ENCODE measurements at regions not wholly inside any gene's neighbourhood (a gene's known extent, or its start where the extent isn't known, plus 50 kb on each side); places are given as distances from the start of the nearest gene placed in this dataset.

GRCh38 chr4:32562010-32562409 is 1841.8 kb downstream of the PCDH7 start:
- DNase-seq = no peak
- intact Hi-C loops (cut with DNase I, micrococcal nuclease) = no loop called here
- H3K27ac Mint-ChIP-seq = no peak overlapping the region
- H3K4me3 Mint-ChIP-seq = no peak overlapping the region
- no peak for ATAC-seq
- CTCF ChIA-PET = no interaction called here
- no peaks in the 10 kb centered on the region for H3K36me3 Mint-ChIP-seq (ENCODE audit: low read depth)
- no peaks in the 10 kb centered on the region for H3K27me3 Mint-ChIP-seq
- H3K9me3 Mint-ChIP-seq (ENCODE audit: low read depth) = peaks cover 5% of the 10 kb centered on the region
- POLR2A ChIA-PET = no interaction called here
- H3K4me1 Mint-ChIP-seq = no peaks in the 10 kb centered on the region

- no peaks in the 10 kb centered on the region for H3K36me3 Mint-ChIP-seq (ENCODE audit: low read depth)
- peaks cover 6% of the 10 kb centered on the region for H3K9me3 Mint-ChIP-seq (ENCODE audit: low read depth)
- no peaks in the 10 kb centered on the region for H3K4me1 Mint-ChIP-seq
- no peaks in the 10 kb centered on the region for H3K27me3 Mint-ChIP-seq
- H3K4me3 Mint-ChIP-seq = no peak overlapping the region
- no peak for ATAC-seq
- no peak for DNase-seq
- CTCF ChIA-PET = no interaction called here
- intact Hi-C loops (cut with DNase I, micrococcal nuclease) = no loop called here
- POLR2A ChIA-PET = no interaction called here
- H3K27ac Mint-ChIP-seq = no peak overlapping the region
These were observed 1844.5 kb downstream of the PCDH7 start for GRCh38 chr4:32564626-32565025.

GRCh38 chr4:32569861-32570260 is 1849.7 kb downstream of the PCDH7 start:
- intact Hi-C loops (cut with DNase I, micrococcal nuclease) = no loop called here
- POLR2A ChIA-PET = no interaction called here
- no peak for DNase-seq
- CTCF ChIA-PET = no interaction called here
- H3K27ac Mint-ChIP-seq = no peak overlapping the region
- no peaks in the 10 kb centered on the region for H3K27me3 Mint-ChIP-seq
- H3K4me3 Mint-ChIP-seq = no peak overlapping the region
- peaks cover 9% of the 10 kb centered on the region for H3K9me3 Mint-ChIP-seq (ENCODE audit: low read depth)
- no peak for ATAC-seq
- H3K4me1 Mint-ChIP-seq = no peaks in the 10 kb centered on the region
- no peaks in the 10 kb centered on the region for H3K36me3 Mint-ChIP-seq (ENCODE audit: low read depth)

- Mint-ChIP-seq H3K27me3 (no peaks in the 10 kb centered on the region), H3K4me1 (no peaks in the 10 kb centered on the region), H3K4me3 (no peak overlapping the region), H3K36me3 (ENCODE audit: low read depth) (no peaks in the 10 kb centered on the region), H3K27ac (no peak overlapping the region), H3K9me3 (ENCODE audit: low read depth) (peaks cover 9% of the 10 kb centered on the region)
- ChIA-PET CTCF (no interaction called here), POLR2A (no interaction called here)
- DNase-seq = no peak
- ATAC-seq = no peak
- intact Hi-C loops (cut with DNase I, micrococcal nuclease) = no loop called here
These were observed 1852.2 kb downstream of the PCDH7 start for GRCh38 chr4:32572366-32572765.

GRCh38 chr4:32574803-32575202 is 1854.6 kb downstream of the PCDH7 start:
- Mint-ChIP-seq H3K9me3 (ENCODE audit: low read depth) (peaks cover 10% of the 10 kb centered on the region), H3K27me3 (no peaks in the 10 kb centered on the region), H3K4me1 (no peaks in the 10 kb centered on the region), H3K4me3 (no peak overlapping the region), H3K36me3 (ENCODE audit: low read depth) (no peaks in the 10 kb centered on the region), H3K27ac (no peak overlapping the region)
- no peak for DNase-seq
- ChIA-PET CTCF (no interaction called here), POLR2A (no interaction called here)
- intact Hi-C loops (cut with DNase I, micrococcal nuclease) = no loop called here
- ATAC-seq = no peak

GRCh38 chr4:32589097-32589496 is 1868.9 kb downstream of the PCDH7 start:
- H3K9me3 Mint-ChIP-seq (ENCODE audit: low read depth) = peaks cover 14% of the 10 kb centered on the region
- H3K27ac Mint-ChIP-seq = no peak overlapping the region
- H3K27me3 Mint-ChIP-seq = no peaks in the 10 kb centered on the region
- ChIA-PET POLR2A (no interaction called here), CTCF (no interaction called here)
- ATAC-seq (no peak), DNase-seq (no peak)
- intact Hi-C loops (cut with DNase I, micrococcal nuclease) = no loop called here
- H3K4me1 Mint-ChIP-seq = no peaks in the 10 kb centered on the region
- H3K36me3 Mint-ChIP-seq (ENCODE audit: low read depth) = no peaks in the 10 kb centered on the region
- no peak overlapping the region for H3K4me3 Mint-ChIP-seq

- ATAC-seq (no peak), DNase-seq (no peak)
- intact Hi-C loops (cut with DNase I, micrococcal nuclease) = no loop called here
- Mint-ChIP-seq H3K4me1 (no peaks in the 10 kb centered on the region), H3K27ac (no peak overlapping the region), H3K4me3 (no peak overlapping the region), H3K9me3 (ENCODE audit: low read depth) (peaks cover 17% of the 10 kb centered on the region), H3K27me3 (no peaks in the 10 kb centered on the region), H3K36me3 (ENCODE audit: low read depth) (no peaks in the 10 kb centered on the region)
- POLR2A ChIA-PET = no interaction called here
- CTCF ChIA-PET = interaction anchor here (0.6 kb wide), 1 partner anchor 206 kb away, joined by 3 read pairs; no protein-coding TSS in a partner anchor
These were observed 1869.7 kb downstream of the PCDH7 start for GRCh38 chr4:32589853-32590252.

- DNase-seq = no peak
- H3K4me1 Mint-ChIP-seq = no peaks in the 10 kb centered on the region
- ChIA-PET CTCF (no interaction called here), POLR2A (no interaction called here)
- no peaks in the 10 kb centered on the region for H3K27me3 Mint-ChIP-seq
- H3K27ac Mint-ChIP-seq = no peak overlapping the region
- peaks cover 10% of the 10 kb centered on the region for H3K9me3 Mint-ChIP-seq (ENCODE audit: low read depth)
- intact Hi-C loops (cut with DNase I, micrococcal nuclease) = no loop called here
- no peak for ATAC-seq
- H3K4me3 Mint-ChIP-seq = no peak overlapping the region
- H3K36me3 Mint-ChIP-seq (ENCODE audit: low read depth) = no peaks in the 10 kb centered on the region
These were observed 1877.2 kb downstream of the PCDH7 start for GRCh38 chr4:32597354-32597753.

- intact Hi-C loops (cut with DNase I, micrococcal nuclease) = no loop called here
- ATAC-seq = no peak
- H3K4me1 Mint-ChIP-seq = no peaks in the 10 kb centered on the region
- H3K4me3 Mint-ChIP-seq = no peak overlapping the region
- peaks cover 8% of the 10 kb centered on the region for H3K9me3 Mint-ChIP-seq (ENCODE audit: low read depth)
- no peak for DNase-seq
- H3K27me3 Mint-ChIP-seq = no peaks in the 10 kb centered on the region
- CTCF ChIA-PET = interaction anchor here (0.5 kb wide), 1 partner anchor 37 kb away, joined by 3 read pairs; no protein-coding TSS in a partner anchor
- H3K27ac Mint-ChIP-seq = no peak overlapping the region
- POLR2A ChIA-PET = no interaction called here
- no peaks in the 10 kb centered on the region for H3K36me3 Mint-ChIP-seq (ENCODE audit: low read depth)
These were observed 1881.7 kb downstream of the PCDH7 start for GRCh38 chr4:32601848-32602247.

- ATAC-seq (no peak), DNase-seq (no peak)
- Mint-ChIP-seq H3K36me3 (ENCODE audit: low read depth) (no peaks in the 10 kb centered on the region), H3K4me3 (no peak overlapping the region), H3K4me1 (no peaks in the 10 kb centered on the region), H3K27ac (no peak overlapping the region), H3K9me3 (ENCODE audit: low read depth) (peaks cover 16% of the 10 kb centered on the region), H3K27me3 (no peaks in the 10 kb centered on the region)
- POLR2A ChIA-PET = no interaction called here
- intact Hi-C loops (cut with DNase I, micrococcal nuclease) = no loop called here
- CTCF ChIA-PET = no interaction called here
These were observed 1887.8 kb downstream of the PCDH7 start for GRCh38 chr4:32607978-32608377.

GRCh38 chr4:32624943-32625603 is 1904.9 kb downstream of the PCDH7 start:
- no peak overlapping the region for H3K4me3 Mint-ChIP-seq

GRCh38 chr4:32625687-32626337 is 1905.6 kb downstream of the PCDH7 start:
- DNase-seq (no peak), ATAC-seq (no peak)
- intact Hi-C loops (cut with DNase I, micrococcal nuclease) = no loop called here
- Mint-ChIP-seq H3K27ac (no peak overlapping the region), H3K9me3 (ENCODE audit: low read depth) (peaks cover 22% of the 10 kb centered on the region), H3K36me3 (ENCODE audit: low read depth) (no peaks in the 10 kb centered on the region), H3K27me3 (no peaks in the 10 kb centered on the region), H3K4me3 (no peak overlapping the region), H3K4me1 (no peaks in the 10 kb centered on the region)
- CTCF ChIA-PET = no interaction called here
- POLR2A ChIA-PET = no interaction called here

More at GRCh38 chr4:32624943-32625603, 1904.9 kb downstream of the PCDH7 start:
- intact Hi-C loops (cut with DNase I, micrococcal nuclease) = no loop called here
- peaks cover 19% of the 10 kb centered on the region for H3K9me3 Mint-ChIP-seq (ENCODE audit: low read depth)
- H3K4me1 Mint-ChIP-seq = no peaks in the 10 kb centered on the region
- CTCF ChIA-PET = no interaction called here
- ATAC-seq = no peak
- no peaks in the 10 kb centered on the region for H3K27me3 Mint-ChIP-seq
- POLR2A ChIA-PET = no interaction called here
- no peak for DNase-seq
- no peak overlapping the region for H3K27ac Mint-ChIP-seq
- no peaks in the 10 kb centered on the region for H3K36me3 Mint-ChIP-seq (ENCODE audit: low read depth)
